ENCODE measurements at regions not wholly inside any gene's neighbourhood (a gene's known extent, or its start where the extent isn't known, plus 50 kb on each side); places are given as distances from the start of the nearest gene placed in this dataset.

- Mint-ChIP-seq H3K36me3 (ENCODE audit: insufficient read depth, unreplicated experiment) (no peaks in the 10 kb centered on the region), H3K4me1 (ENCODE audit: low read depth, unreplicated experiment) (no peaks in the 10 kb centered on the region), H3K4me3 (ENCODE audit: unreplicated experiment) (no peak overlapping the region), H3K27me3 (ENCODE audit: insufficient read depth, unreplicated experiment) (no peaks in the 10 kb centered on the region), H3K27ac (ENCODE audit: unreplicated experiment) (no peak overlapping the region), H3K9me3 (ENCODE audit: unreplicated experiment) (peaks cover 19% of the 10 kb centered on the region)
- no TSS peak for BruUV-seq (replicated peaks)
- Histone ChIP-seq H3K27me3 (replicated peaks; ENCODE audit: control insufficient read depth, insufficient read depth, low read length) (no peaks in the 10 kb centered on the region), H3K36me3 (ENCODE audit: control insufficient read depth, insufficient read depth, low read length) (no peaks in the 10 kb centered on the region), H3K9me3 (peaks cover 22% of the 10 kb centered on the region), H3K4me1 (no peaks in the 10 kb centered on the region), H3K4me3 (ENCODE audit: low read depth, low read length) (no peak overlapping the region)
- POLR2A ChIA-PET = no interaction called here
- intact Hi-C loops (cut with micrococcal nuclease; ENCODE audit: unreplicated experiment) = no loop called here
- no peak for DNase-seq
- CTCF ChIA-PET = no interaction called here
- no peak for TF ChIP-seq CTCF (IDR thresholded peaks at IDR 0.05; ENCODE audit: insufficient read depth in 1 of 2, low read depth in 1 of 2, low read length in 1 of 2, severe bottlenecking in 1 of 2, unreplicated experiment in 1 of 2)
Measured at GRCh38 chr11:28526406-28526751, 418.2 kb downstream of the METTL15 start.

DNA sequence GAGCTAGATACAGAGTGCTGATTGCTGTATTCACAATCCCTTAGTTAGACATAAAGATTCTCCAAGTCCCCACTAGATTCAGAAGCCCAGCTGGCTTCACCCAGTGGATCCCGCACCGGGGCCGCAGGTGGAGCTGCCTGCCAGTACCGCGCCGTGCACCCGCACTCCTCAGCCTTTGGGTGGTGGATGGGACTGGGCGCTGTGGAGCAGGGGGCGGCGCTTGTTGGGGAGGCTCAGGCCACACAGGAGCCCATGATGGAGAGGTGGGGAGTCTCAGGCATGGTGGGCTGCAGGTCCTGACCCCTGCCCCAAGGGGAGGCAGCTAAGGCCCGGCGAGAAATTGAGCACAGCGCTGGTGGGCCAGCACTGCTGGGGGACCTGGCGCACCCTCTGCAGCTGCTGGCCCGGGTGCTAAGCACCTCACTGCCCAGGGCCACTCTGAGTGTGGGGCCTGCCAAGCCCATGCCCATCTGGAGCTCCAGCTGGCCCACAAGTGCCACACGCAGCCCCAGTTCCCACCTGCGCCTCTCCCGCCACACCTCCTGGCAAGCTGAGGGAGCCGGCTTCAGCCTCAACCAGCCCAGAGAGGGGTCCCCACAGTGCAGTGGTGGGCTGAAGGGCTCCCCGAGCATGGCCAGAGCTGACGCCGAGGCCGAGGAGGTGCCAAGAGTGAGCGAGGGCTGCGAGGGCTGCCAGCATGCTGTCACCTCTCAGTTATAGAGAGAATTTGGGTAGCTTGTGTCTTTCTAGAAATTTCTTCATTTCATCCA is 417.6 kb downstream of the METTL15 start:
- no peaks in the 10 kb centered on the region for H3K36me3 ChIP-seq (ENCODE audit: control insufficient read depth, insufficient read depth, low read length)
- POLR2A ChIA-PET = no interaction called here
- no peaks in the 10 kb centered on the region for H3K27me3 ChIP-seq (replicated peaks; ENCODE audit: control insufficient read depth, insufficient read depth, low read length)
- no peak overlapping the region for H3K27ac Mint-ChIP-seq (ENCODE audit: unreplicated experiment)
- no peak for DNase-seq
- peaks cover 22% of the 10 kb centered on the region for H3K9me3 ChIP-seq
- H3K36me3 Mint-ChIP-seq (ENCODE audit: insufficient read depth, unreplicated experiment) = no peaks in the 10 kb centered on the region
- no peaks in the 10 kb centered on the region for H3K27me3 Mint-ChIP-seq (ENCODE audit: insufficient read depth, unreplicated experiment)
- peaks cover 19% of the 10 kb centered on the region for H3K9me3 Mint-ChIP-seq (ENCODE audit: unreplicated experiment)
- no TSS peak for BruUV-seq (replicated peaks)
- H3K4me3 Mint-ChIP-seq (ENCODE audit: unreplicated experiment) = no peak overlapping the region
- no peaks in the 10 kb centered on the region for H3K4me1 ChIP-seq
- no peak overlapping the region for H3K4me3 ChIP-seq (ENCODE audit: low read depth, low read length)
- CTCF ChIA-PET = no interaction called here
- H3K4me1 Mint-ChIP-seq (ENCODE audit: low read depth, unreplicated experiment) = no peaks in the 10 kb centered on the region
- intact Hi-C loops (cut with micrococcal nuclease; ENCODE audit: unreplicated experiment) = no loop called here
- TF ChIP-seq CTCF (IDR thresholded peaks at IDR 0.05; ENCODE audit: insufficient read depth in 1 of 2, low read depth in 1 of 2, low read length in 1 of 2, severe bottlenecking in 1 of 2, unreplicated experiment in 1 of 2) = no peak

DNA sequence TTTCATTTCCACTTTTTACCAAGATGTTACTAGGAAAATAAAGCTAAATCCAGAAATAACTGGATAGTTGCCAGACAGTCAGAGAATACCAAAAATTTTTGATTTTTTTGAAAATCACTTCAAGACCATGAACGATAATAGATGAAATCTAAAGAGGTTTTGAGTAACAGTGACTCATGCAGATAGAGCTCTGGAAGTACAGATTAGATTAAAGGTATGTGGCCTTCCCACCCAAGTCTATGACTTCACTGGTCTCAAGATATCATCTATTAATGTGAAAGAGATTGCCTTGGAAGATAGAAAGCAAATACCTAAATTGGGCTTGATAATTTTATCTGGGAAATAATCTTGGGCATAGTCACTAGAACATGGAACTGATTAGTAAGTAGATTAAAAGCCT is 415.9 kb downstream of the METTL15 start:
- Histone ChIP-seq H3K4me3 (ENCODE audit: low read depth, low read length) (no peak overlapping the region), H3K9me3 (peaks cover 22% of the 10 kb centered on the region), H3K36me3 (ENCODE audit: control insufficient read depth, insufficient read depth, low read length) (no peaks in the 10 kb centered on the region), H3K4me1 (no peaks in the 10 kb centered on the region), H3K27me3 (replicated peaks; ENCODE audit: control insufficient read depth, insufficient read depth, low read length) (no peaks in the 10 kb centered on the region)
- Mint-ChIP-seq H3K4me1 (ENCODE audit: low read depth, unreplicated experiment) (no peaks in the 10 kb centered on the region), H3K9me3 (ENCODE audit: unreplicated experiment) (peaks cover 19% of the 10 kb centered on the region), H3K36me3 (ENCODE audit: insufficient read depth, unreplicated experiment) (no peaks in the 10 kb centered on the region), H3K27me3 (ENCODE audit: insufficient read depth, unreplicated experiment) (no peaks in the 10 kb centered on the region), H3K4me3 (ENCODE audit: unreplicated experiment) (no peak overlapping the region), H3K27ac (ENCODE audit: unreplicated experiment) (no peak overlapping the region)
- intact Hi-C loops (cut with micrococcal nuclease; ENCODE audit: unreplicated experiment) = no loop called here
- POLR2A ChIA-PET = no interaction called here
- TF ChIP-seq CTCF (IDR thresholded peaks at IDR 0.05; ENCODE audit: insufficient read depth in 1 of 2, low read depth in 1 of 2, low read length in 1 of 2, severe bottlenecking in 1 of 2, unreplicated experiment in 1 of 2) = no peak
- BruUV-seq (replicated peaks) = no TSS peak
- CTCF ChIA-PET = no interaction called here
- DNase-seq = no peak

Measured in Caco-2 (cell line).